HL-60 (cell line): ENCODE measurements at regions not wholly inside any gene's neighbourhood (a gene's known extent, or its start where the extent isn't known, plus 50 kb on each side); places are given as distances from the start of the nearest gene placed in this dataset.

Source experiments
- GABPA ChIP-seq: IDR thresholded peaks from 2 replicates; pipeline ENCODE4 v1.6.1; 2012; ENCODE audit warnings: low read depth
- POLR2AphosphoS5 ChIP-seq: IDR thresholded peaks from 2 replicates; pipeline ENCODE4 v1.6.1; 2012; ENCODE audit warnings: low read depth
- TF ChIP-seq, protein P1 (sequence below): IDR thresholded peaks from one replicate; pipeline ENCODE4 v1.5.1; 2011; ENCODE audit warnings: low read length, control low read depth, inconsistent platforms; ENCODE audit not compliant: insufficient read depth
- TF ChIP-seq, protein P2 (sequence below): IDR thresholded peaks from 2 replicates; pipeline ENCODE4 v1.6.1; 2012; ENCODE audit warnings: low read depth; ENCODE audit not compliant: insufficient replicate concordance

DNA sequence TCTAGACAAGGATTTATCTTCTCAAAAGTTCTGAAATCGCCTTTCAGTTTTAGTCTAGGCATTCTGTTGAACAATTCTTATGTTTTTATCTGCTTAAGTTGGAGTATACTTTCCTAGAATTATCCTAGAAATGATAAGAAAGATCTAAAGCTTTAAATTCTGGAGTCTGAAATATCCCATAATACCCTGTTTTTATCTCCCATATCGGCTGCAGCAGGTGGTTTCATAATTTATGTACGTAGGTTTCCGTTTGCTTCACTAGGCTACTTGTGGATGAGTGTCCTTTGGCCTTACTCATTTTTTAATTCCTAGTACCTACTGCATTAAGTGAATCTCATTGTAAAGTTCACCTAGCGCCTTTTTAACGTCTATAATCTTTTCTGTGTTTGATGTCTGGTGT is 58.5 kb upstream of the MGAT5 start:
- TF ChIP-seq, protein P1, sequence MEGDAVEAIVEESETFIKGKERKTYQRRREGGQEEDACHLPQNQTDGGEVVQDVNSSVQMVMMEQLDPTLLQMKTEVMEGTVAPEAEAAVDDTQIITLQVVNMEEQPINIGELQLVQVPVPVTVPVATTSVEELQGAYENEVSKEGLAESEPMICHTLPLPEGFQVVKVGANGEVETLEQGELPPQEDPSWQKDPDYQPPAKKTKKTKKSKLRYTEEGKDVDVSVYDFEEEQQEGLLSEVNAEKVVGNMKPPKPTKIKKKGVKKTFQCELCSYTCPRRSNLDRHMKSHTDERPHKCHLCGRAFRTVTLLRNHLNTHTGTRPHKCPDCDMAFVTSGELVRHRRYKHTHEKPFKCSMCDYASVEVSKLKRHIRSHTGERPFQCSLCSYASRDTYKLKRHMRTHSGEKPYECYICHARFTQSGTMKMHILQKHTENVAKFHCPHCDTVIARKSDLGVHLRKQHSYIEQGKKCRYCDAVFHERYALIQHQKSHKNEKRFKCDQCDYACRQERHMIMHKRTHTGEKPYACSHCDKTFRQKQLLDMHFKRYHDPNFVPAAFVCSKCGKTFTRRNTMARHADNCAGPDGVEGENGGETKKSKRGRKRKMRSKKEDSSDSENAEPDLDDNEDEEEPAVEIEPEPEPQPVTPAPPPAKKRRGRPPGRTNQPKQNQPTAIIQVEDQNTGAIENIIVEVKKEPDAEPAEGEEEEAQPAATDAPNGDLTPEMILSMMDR: no peak
- no peak for TF ChIP-seq POLR2AphosphoS5
- TF ChIP-seq, protein P2, sequence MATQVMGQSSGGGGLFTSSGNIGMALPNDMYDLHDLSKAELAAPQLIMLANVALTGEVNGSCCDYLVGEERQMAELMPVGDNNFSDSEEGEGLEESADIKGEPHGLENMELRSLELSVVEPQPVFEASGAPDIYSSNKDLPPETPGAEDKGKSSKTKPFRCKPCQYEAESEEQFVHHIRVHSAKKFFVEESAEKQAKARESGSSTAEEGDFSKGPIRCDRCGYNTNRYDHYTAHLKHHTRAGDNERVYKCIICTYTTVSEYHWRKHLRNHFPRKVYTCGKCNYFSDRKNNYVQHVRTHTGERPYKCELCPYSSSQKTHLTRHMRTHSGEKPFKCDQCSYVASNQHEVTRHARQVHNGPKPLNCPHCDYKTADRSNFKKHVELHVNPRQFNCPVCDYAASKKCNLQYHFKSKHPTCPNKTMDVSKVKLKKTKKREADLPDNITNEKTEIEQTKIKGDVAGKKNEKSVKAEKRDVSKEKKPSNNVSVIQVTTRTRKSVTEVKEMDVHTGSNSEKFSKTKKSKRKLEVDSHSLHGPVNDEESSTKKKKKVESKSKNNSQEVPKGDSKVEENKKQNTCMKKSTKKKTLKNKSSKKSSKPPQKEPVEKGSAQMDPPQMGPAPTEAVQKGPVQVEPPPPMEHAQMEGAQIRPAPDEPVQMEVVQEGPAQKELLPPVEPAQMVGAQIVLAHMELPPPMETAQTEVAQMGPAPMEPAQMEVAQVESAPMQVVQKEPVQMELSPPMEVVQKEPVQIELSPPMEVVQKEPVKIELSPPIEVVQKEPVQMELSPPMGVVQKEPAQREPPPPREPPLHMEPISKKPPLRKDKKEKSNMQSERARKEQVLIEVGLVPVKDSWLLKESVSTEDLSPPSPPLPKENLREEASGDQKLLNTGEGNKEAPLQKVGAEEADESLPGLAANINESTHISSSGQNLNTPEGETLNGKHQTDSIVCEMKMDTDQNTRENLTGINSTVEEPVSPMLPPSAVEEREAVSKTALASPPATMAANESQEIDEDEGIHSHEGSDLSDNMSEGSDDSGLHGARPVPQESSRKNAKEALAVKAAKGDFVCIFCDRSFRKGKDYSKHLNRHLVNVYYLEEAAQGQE: no peak
- no peak for TF ChIP-seq GABPA
